Ishikawa (cell line): ENCODE measurements at regions not wholly inside any gene's neighbourhood (a gene's known extent, or its start where the extent isn't known, plus 50 kb on each side); places are given as distances from the start of the nearest gene placed in this dataset.

Experiments used
- CEBPB ChIP-seq: IDR thresholded peaks from 2 replicates; pipeline ENCODE4 v1.6.1; 2012
- EP300 ChIP-seq: IDR thresholded peaks from 2 replicates; pipeline ENCODE4 v1.6.1; 2012; ENCODE audit warnings: borderline replicate concordance
- RAD21 ChIP-seq: IDR thresholded peaks from 2 replicates; pipeline ENCODE4 v1.6.1; 2012; ENCODE audit warnings: low read depth

DNA sequence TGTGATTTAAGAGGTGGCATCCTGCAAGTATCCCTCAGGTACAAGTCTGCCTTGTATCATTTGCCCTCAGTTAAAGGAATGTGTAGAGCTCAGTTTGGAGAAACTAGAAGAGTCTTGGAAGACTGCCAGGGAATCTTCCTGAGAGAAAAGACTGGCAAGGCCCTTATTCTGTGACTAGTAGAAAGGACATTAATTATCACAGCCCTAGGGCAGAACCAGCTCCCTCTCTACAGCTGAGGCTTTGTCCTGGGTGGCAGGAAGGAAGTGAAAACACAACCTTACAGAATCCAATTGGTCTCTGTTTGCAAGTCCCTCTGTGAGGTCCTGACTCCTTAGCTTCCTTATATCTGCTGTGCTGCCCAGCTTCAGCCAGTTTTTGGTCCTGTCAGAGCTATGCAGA lies 385.9 kb upstream of the CYRIA start:
- no peak for TF ChIP-seq EP300
- no peak for TF ChIP-seq CEBPB
- no peak for TF ChIP-seq RAD21
